Anterior cingulate cortex (tissue), 58 donors: ENCODE measurements at regions not wholly inside any gene's neighbourhood (a gene's known extent, or its start where the extent isn't known, plus 50 kb on each side); places are given as distances from the start of the nearest gene placed in this dataset.
"Not testable (repeated sequence)": the region's sequence is repeated elsewhere in the genome, so short reads cannot be mapped to it uniquely, and the experiment has no call there.

Experiments
- DNase-seq, 58 donors: peaks; one replicate each; lab custom pipeline; 2025; lab: John Stamatoyannopoulos, UW

DNA sequence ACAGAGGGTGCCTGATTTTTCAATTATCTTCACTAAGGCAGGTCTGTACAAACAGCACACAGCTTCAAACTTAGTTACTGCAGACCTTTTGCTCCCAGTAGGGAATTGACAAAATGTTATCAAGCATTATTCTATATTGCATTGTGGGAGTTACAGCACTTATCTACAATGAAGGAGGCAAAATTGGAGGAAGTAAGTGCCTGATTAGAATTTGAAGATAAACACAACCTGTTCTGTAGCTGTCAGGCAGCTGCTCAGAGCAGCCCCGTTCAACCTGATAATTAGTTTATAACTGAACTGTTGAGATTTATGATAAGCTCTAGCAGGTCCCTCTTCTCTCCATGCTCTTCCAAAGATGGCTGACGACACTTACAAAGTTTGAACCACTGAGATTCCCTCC is 364.4 kb upstream of the CYRIA start:
- DNase-seq, result no peak

GRCh38 chr2:17012297-17012696 is 346.7 kb upstream of the CYRIA start:
- no peak for DNase-seq

GRCh38 chr2:17010104-17010503 is 344.5 kb upstream of the CYRIA start:
- DNase-seq, result no peak

DNA sequence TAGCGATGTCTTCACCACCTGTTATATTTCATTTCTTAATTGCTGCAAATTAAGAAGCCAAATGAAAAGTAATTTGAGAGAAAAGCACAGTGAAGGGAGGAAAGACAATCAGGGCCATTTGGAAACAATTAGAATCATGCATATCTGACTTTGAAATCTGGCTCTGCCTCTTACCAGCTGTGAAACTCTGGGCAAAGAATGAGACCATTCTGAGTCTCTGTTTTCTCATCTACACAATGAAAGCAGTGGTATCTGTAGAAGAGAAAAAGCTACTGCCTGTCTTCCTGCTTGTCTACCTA is 334.5 kb upstream of the CYRIA start:
- DNase-seq, result no peak

GRCh38 chr2:16999347-17000183 is 333.9 kb upstream of the CYRIA start:
- DNase-seq, result no peak

DNA sequence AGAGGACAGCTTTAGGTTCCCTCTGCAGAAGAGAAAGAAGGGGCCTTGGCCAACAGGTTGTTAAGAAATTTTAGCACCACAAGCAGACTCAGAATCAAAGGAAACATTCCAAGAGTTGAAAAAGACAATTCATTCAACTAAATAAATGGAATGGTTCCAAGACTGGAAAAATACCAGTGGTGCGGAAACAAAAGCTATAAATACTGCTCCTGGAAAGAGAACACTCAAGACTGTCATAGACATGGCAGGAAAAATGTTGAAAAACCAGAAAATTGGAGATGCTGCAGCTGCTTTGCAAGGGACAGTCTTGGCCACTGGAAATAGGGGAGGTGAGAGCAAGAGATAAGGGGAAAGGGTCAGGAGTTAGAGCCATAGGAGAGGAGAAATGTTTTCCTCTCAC is 312.7 kb upstream of the CYRIA start:
- DNase-seq, result no peak

DNA sequence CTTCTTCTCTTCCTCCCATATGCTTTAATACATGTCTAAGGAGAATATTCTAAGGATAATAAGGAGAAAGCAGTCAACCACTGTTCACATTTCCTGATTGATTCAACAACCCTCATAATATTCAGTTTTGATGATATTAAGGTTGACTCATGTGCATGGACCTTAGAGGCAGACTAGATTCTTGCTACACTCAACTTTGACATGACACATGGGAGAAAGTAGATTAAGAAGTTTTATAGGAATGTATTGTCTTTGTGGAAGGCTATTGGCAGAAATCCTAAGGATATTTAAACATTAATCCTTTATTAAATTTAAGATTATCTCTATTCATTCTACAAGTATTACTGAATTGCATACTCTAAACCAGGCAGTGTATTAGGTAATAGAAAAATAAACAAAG is 309.1 kb upstream of the CYRIA start:
- DNase-seq, result no peak

DNA sequence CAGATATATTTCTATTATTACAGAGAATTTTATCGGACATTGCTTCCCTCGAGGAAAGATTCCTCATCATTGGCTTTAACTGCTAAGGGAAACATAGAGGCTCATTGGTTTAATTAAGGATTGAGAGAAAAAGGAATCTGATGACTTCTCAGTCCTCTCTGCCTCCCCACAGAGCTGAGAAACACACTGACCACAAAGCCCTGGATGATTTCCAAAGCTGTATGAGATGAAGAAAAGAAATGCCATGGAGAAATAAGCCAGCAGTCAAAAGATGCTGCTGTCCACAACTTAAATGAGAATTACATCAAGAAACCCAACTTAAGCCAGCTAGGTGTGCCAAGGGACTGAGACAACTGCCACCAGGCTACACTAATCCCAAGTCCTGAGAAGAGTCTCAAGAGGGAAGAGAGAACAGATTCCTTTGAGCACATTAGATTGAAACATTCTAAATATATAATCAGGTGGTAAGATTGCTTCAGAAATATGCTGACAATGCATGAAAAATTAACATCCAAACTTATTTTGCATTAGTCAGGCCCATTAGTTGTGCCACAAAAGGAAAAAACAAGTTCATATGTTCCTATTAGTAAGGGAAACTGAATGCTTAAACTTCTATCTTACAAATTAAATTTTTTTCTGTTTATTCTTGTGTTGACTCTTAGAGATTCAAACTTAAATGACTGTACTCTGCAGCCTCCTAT is 308.1 kb upstream of the CYRIA start:
- DNase-seq, result no peak

DNA sequence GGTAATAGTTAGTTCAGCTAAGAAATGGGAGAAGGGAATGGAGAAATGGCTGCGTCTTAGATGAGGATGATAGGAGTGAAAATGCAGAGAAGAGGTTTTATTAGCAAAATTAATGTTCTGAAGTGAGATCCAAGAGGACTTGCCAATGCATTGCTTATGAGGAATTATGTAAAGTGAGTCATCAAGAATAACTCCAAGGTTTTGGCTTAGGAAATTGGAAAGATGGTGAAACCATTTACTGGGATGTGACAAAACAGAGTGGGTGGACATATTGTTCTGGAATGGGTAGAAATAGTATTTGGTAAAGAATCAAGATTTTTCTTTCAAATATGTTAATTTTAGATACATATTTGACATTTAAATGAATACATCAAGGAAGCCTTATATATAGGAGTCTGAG is 306.6 kb upstream of the CYRIA start:
- DNase-seq, result no peak

DNA sequence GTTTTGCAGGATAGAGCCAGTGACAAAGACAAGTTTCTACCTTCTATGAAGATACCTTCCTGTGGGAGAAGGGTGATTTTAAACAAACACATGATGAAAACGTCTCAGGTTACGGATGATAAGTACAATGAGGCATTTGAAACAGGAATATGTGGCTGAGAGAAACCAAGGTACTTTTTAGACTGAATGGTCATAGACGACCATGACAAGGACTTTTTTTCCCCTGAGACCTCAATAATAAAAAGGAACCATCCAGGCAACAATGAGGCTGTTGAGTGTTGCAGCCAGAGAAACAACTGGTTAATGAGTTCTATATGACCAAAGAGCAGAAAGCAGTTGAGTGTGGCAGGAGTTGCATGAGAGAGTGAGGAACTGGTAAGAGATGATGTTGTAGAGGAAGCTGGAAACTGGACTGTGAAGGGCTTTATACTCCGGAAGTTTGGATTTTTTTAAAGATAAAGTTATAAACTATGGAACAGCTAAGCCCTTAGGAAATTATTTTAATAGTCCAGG is 306.1 kb upstream of the CYRIA start:
- DNase-seq, result no peak

- not testable (repeated sequence) for DNase-seq
Measured at GRCh38 chr2:16970948-16971347, 305.3 kb upstream of the CYRIA start.

DNA sequence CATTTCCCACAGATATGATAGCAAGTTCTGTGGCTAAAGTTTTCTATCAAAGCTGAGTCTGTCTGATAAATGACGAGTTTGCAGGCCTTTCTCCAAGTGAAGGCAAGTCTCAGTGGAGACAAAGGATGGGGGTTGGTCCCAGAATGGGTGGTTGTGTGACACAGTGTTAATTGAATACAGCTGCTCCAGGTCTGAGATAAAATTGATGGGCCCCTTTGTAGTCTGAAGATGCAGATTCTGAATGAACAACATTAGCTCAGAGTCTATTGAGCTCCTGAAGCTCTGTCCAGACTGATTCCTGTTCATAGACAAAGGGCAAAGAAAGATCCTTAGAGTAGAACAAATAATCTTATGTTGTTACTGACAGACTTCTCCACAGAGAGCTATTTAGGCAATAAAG is 296.9 kb upstream of the CYRIA start:
- DNase-seq, result no peak

- DNase-seq, result no peak
Measured at GRCh38 chr2:16960579-16960978, 294.9 kb upstream of the CYRIA start.

DNA sequence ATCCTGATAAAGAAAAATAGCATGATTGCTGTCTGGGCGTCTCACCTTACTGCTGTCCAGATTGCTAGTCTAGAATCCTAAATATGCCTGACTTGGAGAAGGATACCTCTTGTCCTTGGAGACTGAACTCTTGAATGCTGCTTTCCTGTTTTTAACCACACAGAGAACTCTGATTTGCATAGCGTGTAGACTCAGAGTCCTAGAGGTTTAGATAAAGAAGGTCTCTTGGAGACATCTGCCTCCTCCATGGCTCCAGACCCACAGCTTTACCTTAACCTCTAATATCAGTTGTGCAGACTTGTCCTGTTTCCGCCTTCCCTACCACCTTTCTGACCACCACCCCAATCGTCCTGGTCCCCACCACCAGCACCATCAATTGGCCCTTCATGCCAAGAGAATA is 292.6 kb upstream of the CYRIA start:
- no peak for DNase-seq

DNA sequence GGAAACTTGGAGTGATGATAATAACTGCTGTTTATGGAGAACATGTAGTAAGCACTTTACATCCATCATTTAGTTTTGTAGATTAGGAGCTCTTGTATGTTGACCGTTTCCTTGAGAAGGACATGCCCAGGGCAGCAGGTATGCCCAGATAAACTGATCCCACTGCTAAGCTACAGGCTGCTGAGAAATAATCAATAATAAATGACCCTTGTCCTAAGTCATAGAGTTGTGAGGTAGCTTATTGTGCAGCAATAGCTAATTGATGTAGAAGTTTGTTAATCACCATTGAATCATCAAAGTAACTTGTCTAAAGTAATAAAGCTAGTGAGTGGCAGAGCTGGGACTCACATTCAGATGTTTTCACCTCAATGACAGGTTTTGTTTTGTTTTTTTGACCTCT is 287.2 kb upstream of the CYRIA start:
- DNase-seq, result no peak

GRCh38 chr2:16952368-16952767 is 286.7 kb upstream of the CYRIA start:
- no peak for DNase-seq

GRCh38 chr2:16950436-16950835 is 284.8 kb upstream of the CYRIA start:
- DNase-seq, result no peak

DNA sequence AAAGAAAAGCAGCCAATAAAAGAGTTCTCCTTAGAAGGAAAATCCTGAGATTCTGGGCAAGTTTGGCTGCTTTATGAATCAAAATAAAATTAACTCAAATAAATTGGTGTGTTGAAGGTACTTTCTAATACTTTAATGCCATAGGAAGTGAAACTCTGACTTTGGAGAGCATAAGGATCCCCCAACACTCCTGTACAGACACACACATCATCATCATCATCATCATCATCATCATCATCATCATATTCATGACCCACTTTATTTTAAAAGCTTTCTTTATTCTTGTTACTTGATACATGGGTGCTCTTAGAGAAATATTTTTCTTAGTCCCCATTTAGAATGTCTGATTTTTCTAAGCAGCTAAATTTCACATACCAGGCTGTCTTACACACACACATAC is 283.1 kb upstream of the CYRIA start:
- no peak for DNase-seq

DNA sequence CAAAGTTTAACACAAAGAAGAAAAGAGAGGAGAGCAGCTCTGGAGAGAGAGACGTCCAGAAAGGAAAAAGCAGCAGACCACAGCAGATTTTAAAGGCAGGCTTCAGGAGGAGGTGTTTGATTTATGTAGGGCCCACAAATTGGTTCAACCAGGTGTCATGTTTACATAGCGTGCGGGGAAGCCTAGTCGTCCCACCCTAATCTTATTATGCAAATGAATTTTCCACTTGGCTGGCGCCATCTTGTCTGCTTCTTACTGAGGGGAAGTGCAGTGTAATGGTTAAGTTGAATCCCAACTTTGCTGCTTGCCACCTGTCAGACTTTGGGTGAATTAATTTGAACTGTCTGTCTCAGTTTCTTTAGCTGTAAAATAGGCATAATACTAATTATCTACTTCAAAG is 282.4 kb upstream of the CYRIA start:
- DNase-seq, result no peak

GRCh38 chr2:16943279-16943958 is 277.8 kb upstream of the CYRIA start:
- DNase-seq, result no peak

- no peak for DNase-seq
Measured at GRCh38 chr2:16940214-16940613, 274.6 kb upstream of the CYRIA start.

GRCh38 chr2:16939771-16940170 is 274.1 kb upstream of the CYRIA start:
- no peak for DNase-seq
